ENCODE measurements at regions not wholly inside any gene's neighbourhood (a gene's known extent, or its start where the extent isn't known, plus 50 kb on each side); places are given as distances from the start of the nearest gene placed in this dataset.

GRCh38 chr14:29352706-29353080, 575.0 kb downstream of the PRKD1 start:
- no peaks in the 10 kb centered on the region for H3K79me2 ChIP-seq (ENCODE audit: insufficient read depth, low read length)
- TF ChIP-seq CTCF (IDR thresholded peaks at IDR 0.05), result no peak
- no peak for DNase-seq
- H3K27me3 ChIP-seq (ENCODE audit: control insufficient read depth in 2 of 2, insufficient read depth in 2 of 2, low read length in 2 of 2), result no peaks in the 10 kb centered on the region
- Mint-ChIP-seq H3K9me3 (no peaks in the 10 kb centered on the region), H3K36me3 (no peaks in the 10 kb centered on the region), H3K4me3 (no peak overlapping the region), H3K4me1 (no peaks in the 10 kb centered on the region), H3K27ac (no peak overlapping the region), H3K27me3 (ENCODE audit: low read depth in 3 of 3) (peaks cover 0 to 1% (median 0%) of the 10 kb centered on the region in 3 donors)
- intact Hi-C loops (cut with micrococcal nuclease), result no loop called here
- no peak overlapping the region for H3K4me3 ChIP-seq (replicated peaks in 1 of 3; ENCODE audit: low read depth in 2 of 3, low read length in 3 of 3)
- no peak overlapping the region for H3K9ac ChIP-seq (ENCODE audit: insufficient read depth, low read length, poor library complexity, severe bottlenecking)
- H3K36me3 ChIP-seq (replicated peaks in 1 of 2; ENCODE audit: control insufficient read depth in 1 of 2, insufficient read depth in 2 of 2, low read length in 2 of 2), result no peaks in the 10 kb centered on the region
- no peaks in the 10 kb centered on the region for H3K4me1 ChIP-seq (ENCODE audit: control insufficient read depth in 1 of 2, insufficient read depth in 2 of 2, low read length in 2 of 2)
- H2AFZ ChIP-seq (ENCODE audit: insufficient read depth, low read depth, low read length, poor library complexity, severe bottlenecking), result no peak overlapping the region
- no peak overlapping the region for H3K4me2 ChIP-seq (replicated peaks; ENCODE audit: extremely low read depth, low read length, poor library complexity, severe bottlenecking)
- no peaks in the 10 kb centered on the region for H3K9me3 ChIP-seq (replicated peaks in 1 of 2; ENCODE audit: control insufficient read depth in 1 of 2, insufficient read depth in 1 of 2, low read length in 2 of 2)
- WGBS (ENCODE audit: insufficient coverage), result no CpG with 5 or more reads among the region's 1 CpG
- no peak overlapping the region for H3K27ac ChIP-seq (ENCODE audit: low read depth in 1 of 2, low read length in 2 of 2)
- no peaks in the 10 kb centered on the region for H4K20me1 ChIP-seq (ENCODE audit: insufficient read depth, low read length)

DNA sequence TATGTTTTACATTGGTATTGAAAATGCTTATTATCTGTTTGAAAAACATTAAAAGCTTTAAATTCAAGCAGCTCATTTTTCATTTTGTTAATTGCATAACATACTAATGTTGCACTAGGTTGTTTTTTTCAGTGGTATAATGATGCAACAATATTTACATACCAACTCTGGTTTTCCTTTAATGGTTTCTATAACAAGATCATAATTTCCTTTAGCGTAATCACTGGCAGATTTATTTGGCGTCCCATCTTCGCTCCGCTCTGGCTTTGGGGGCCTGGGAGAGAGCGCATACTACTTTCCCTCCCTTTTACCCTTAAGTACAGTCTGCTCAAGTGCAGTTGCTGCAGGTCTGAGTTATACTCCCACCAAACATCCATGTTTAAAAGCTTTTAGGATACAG, 574.1 kb downstream of the PRKD1 start:
- H3K27me3 ChIP-seq (ENCODE audit: control insufficient read depth in 2 of 2, insufficient read depth in 2 of 2, low read length in 2 of 2), result no peaks in the 10 kb centered on the region
- intact Hi-C loops (cut with micrococcal nuclease), result no loop called here
- no peak overlapping the region for H3K4me2 ChIP-seq (replicated peaks; ENCODE audit: extremely low read depth, low read length, poor library complexity, severe bottlenecking)
- no peaks in the 10 kb centered on the region for H3K4me1 ChIP-seq (ENCODE audit: control insufficient read depth in 1 of 2, insufficient read depth in 2 of 2, low read length in 2 of 2)
- no peaks in the 10 kb centered on the region for H3K36me3 ChIP-seq (replicated peaks in 1 of 2; ENCODE audit: control insufficient read depth in 1 of 2, insufficient read depth in 2 of 2, low read length in 2 of 2)
- Mint-ChIP-seq H3K9me3 (no peaks in the 10 kb centered on the region), H3K4me1 (no peaks in the 10 kb centered on the region), H3K36me3 (no peaks in the 10 kb centered on the region), H3K4me3 (no peak overlapping the region), H3K27ac (no peak overlapping the region), H3K27me3 (ENCODE audit: low read depth in 3 of 3) (peaks cover 0 to 1% (median 0%) of the 10 kb centered on the region in 3 donors)
- no peaks in the 10 kb centered on the region for H3K79me2 ChIP-seq (ENCODE audit: insufficient read depth, low read length)
- WGBS (ENCODE audit: insufficient coverage), result 100% methylated on average over 3 of the region's 5 CpGs
- no peak overlapping the region for H2AFZ ChIP-seq (ENCODE audit: insufficient read depth, low read depth, low read length, poor library complexity, severe bottlenecking)
- no peak for DNase-seq
- H3K4me3 ChIP-seq (replicated peaks in 1 of 3; ENCODE audit: low read depth in 2 of 3, low read length in 3 of 3), result no peak overlapping the region
- no peak overlapping the region for H3K9ac ChIP-seq (ENCODE audit: insufficient read depth, low read length, poor library complexity, severe bottlenecking)
- no peak for TF ChIP-seq CTCF (IDR thresholded peaks at IDR 0.05)
- H4K20me1 ChIP-seq (ENCODE audit: insufficient read depth, low read length), result no peaks in the 10 kb centered on the region
- H3K9me3 ChIP-seq (replicated peaks in 1 of 2; ENCODE audit: control insufficient read depth in 1 of 2, insufficient read depth in 1 of 2, low read length in 2 of 2), result no peaks in the 10 kb centered on the region
- H3K27ac ChIP-seq (ENCODE audit: low read depth in 1 of 2, low read length in 2 of 2), result no peak overlapping the region
